Thyroid gland (tissue), 4 donors: ENCODE measurements at regions not wholly inside any gene's neighbourhood (a gene's known extent, or its start where the extent isn't known, plus 50 kb on each side); places are given as distances from the start of the nearest gene placed in this dataset. TPM values are rescaled to one million over a fixed set of nuclear protein-coding genes. Genes with fewer than 3 reads are reported as not detected.

Source experiments
- DNase-seq, 2 donors: peaks; one replicate each; pipeline ENCODE4 v3.0.0-alpha.2; 2019
- H3K27ac ChIP-seq, 3 donors: fragments of 200-600 bp; sonication (generic); 1 replicate in 2 of 3; 2 replicates in 1 of 3; pipeline ENCODE4 v1.5.1; 2016 to 2019; ENCODE audit warnings: mild to moderate bottlenecking in 1 of 3, moderate library complexity in 1 of 3
- H3K27me3 ChIP-seq: fragments of 200-600 bp; sonication (generic); one replicate; pipeline ENCODE4 v1.5.1; 2019
- H3K36me3 ChIP-seq, 2 donors: fragments of 200-600 bp; sonication (generic); one replicate each; pipeline ENCODE4 v1.5.1; 2016 to 2019
- H3K4me1 ChIP-seq, 2 donors: fragments of 200-600 bp; sonication (generic); one replicate each; pipeline ENCODE4 v1.5.1; 2017 to 2019
- H3K4me3 ChIP-seq, 3 donors: fragments of 200-600 bp; sonication (generic); replicated peaks in 1 of 3; 1 replicate in 2 of 3; 2 replicates in 1 of 3; pipeline ENCODE4 v1.5.1; 2016; ENCODE audit warnings: mild to moderate bottlenecking in 1 of 3
- H3K9me3 ChIP-seq: fragments of 200-600 bp; sonication (generic); one replicate; pipeline ENCODE4 v1.5.1; 2017
- CTCF ChIP-seq, 6 experiments: fragments of 200-600 bp in 3 of 6; fragments of 450-650 bp in 3 of 6; sonication (generic) in 3 of 6; IDR thresholded peaks; one replicate each; pipeline ENCODE4 v1.5.1; 2016 to 2019; ENCODE audit warnings: antibody characterized with exemption in 6 of 6, mild to moderate bottlenecking in 2 of 6, inconsistent platforms in 1 of 6, moderate library complexity in 1 of 6
- POLR2A ChIP-seq, 2 donors: fragments of 450-650 bp; IDR thresholded peaks; one replicate each; pipeline ENCODE4 v1.6.1; 2017; ENCODE audit warnings: antibody characterized with exemption in 2 of 2, mild to moderate bottlenecking in 2 of 2, moderate library complexity in 1 of 2
- WGBS, 2 donors: methylation state at CpG; one replicate each; pipeline ENCODE4 v1.1.5; 2017; 5-methylcytosine and 5-hydroxymethylcytosine counted together
- intact Hi-C: fragments of 100-400 bp; cut with DNase I; formaldehyde crosslinking; loops from one replicate; pipeline ENCODE4 v1.15.1; 2023
- small RNA-seq: library from RNA; depleted of rRNA; stranded (forward); fragments of <200 nt; gene quantifications from one replicate; pipeline ENCODE3, GENCODE V24; 2016

GRCh38 chr3:66948041-66948440 lies 50.1 kb upstream of the KBTBD8 start:
- Histone ChIP-seq H3K9me3 (no peaks in the 10 kb centered on the region), H3K4me3 (no peak overlapping the region), H3K27ac (no peak overlapping the region), H3K36me3 (no peaks in the 10 kb centered on the region), H3K27me3 (no peaks in the 10 kb centered on the region), H3K4me1 (no peaks in the 10 kb centered on the region)
- no peak for TF ChIP-seq CTCF (IDR thresholded peaks at IDR 0.05)
- no peak for TF ChIP-seq POLR2A (IDR thresholded peaks at IDR 0.05)
- no peak for DNase-seq
- 92 to 99% methylated on average over 2 of the region's 2 CpGs for WGBS, 2 donors
- intact Hi-C loops = no loop called here

Small RNA genes lying in the stretch of these regions (small RNA-seq; reads per million reads assigned to genes)
- gene RPL21P41 = not detected
